ENCODE measurements at regions not wholly inside any gene's neighbourhood (a gene's known extent, or its start where the extent isn't known, plus 50 kb on each side); places are given as distances from the start of the nearest gene placed in this dataset.

GRCh38 chr1:99137554-99138206 is 126.6 kb upstream of the PLPPR4 start:
- Histone ChIP-seq H4K20me1 (ENCODE audit: insufficient read depth, low read length) (no peaks in the 10 kb centered on the region), H3K4me2 (ENCODE audit: insufficient read depth, low read length) (no peak overlapping the region), H3K4me1 (ENCODE audit: insufficient read depth, low read length) (no peaks in the 10 kb centered on the region), H3K27me3 (ENCODE audit: insufficient read depth, low read length) (no peaks in the 10 kb centered on the region), H3K27ac (ENCODE audit: low read depth, low read length) (no peak overlapping the region), H2AFZ (ENCODE audit: low read length) (no peak overlapping the region), H3K36me3 (ENCODE audit: insufficient read depth, low read length) (no peaks in the 10 kb centered on the region), H3K4me3 (ENCODE audit: insufficient read depth, low read length) (no peak overlapping the region), H3K79me2 (ENCODE audit: insufficient read depth, low read length) (no peaks in the 10 kb centered on the region), H3K9me3 (ENCODE audit: low read depth, low read length) (no peaks in the 10 kb centered on the region)
- TF ChIP-seq CTCF (IDR thresholded peaks at IDR 0.05; ENCODE audit: extremely low read depth, low read depth, low read length) = no peak
- no peak for DNase-seq (ENCODE audit: insufficient read length, low spot score, missing footprints)

- Histone ChIP-seq H3K27ac (ENCODE audit: low read depth, low read length) (no peak overlapping the region), H3K9me3 (ENCODE audit: low read depth, low read length) (no peaks in the 10 kb centered on the region), H2AFZ (ENCODE audit: low read length) (no peak overlapping the region), H3K79me2 (ENCODE audit: insufficient read depth, low read length) (no peaks in the 10 kb centered on the region), H3K4me2 (ENCODE audit: insufficient read depth, low read length) (no peak overlapping the region), H3K4me1 (ENCODE audit: insufficient read depth, low read length) (no peaks in the 10 kb centered on the region), H3K36me3 (ENCODE audit: insufficient read depth, low read length) (no peaks in the 10 kb centered on the region), H4K20me1 (ENCODE audit: insufficient read depth, low read length) (no peaks in the 10 kb centered on the region), H3K27me3 (ENCODE audit: insufficient read depth, low read length) (no peaks in the 10 kb centered on the region), H3K4me3 (ENCODE audit: insufficient read depth, low read length) (no peak overlapping the region)
- TF ChIP-seq CTCF (IDR thresholded peaks at IDR 0.05; ENCODE audit: extremely low read depth, low read depth, low read length) = no peak
- DNase-seq (ENCODE audit: insufficient read length, low spot score, missing footprints) = no peak
These were observed 124.4 kb upstream of the PLPPR4 start for GRCh38 chr1:99139876-99140275.

- H3K4me2 ChIP-seq (ENCODE audit: insufficient read depth, low read length) = no peak overlapping the region
- H3K4me3 ChIP-seq (ENCODE audit: insufficient read depth, low read length) = no peak overlapping the region
- no peaks in the 10 kb centered on the region for H3K4me1 ChIP-seq (ENCODE audit: insufficient read depth, low read length)
- H3K36me3 ChIP-seq (ENCODE audit: insufficient read depth, low read length) = no peaks in the 10 kb centered on the region
- TF ChIP-seq CTCF (IDR thresholded peaks at IDR 0.05; ENCODE audit: extremely low read depth, low read depth, low read length) = no peak
- H3K9me3 ChIP-seq (ENCODE audit: low read depth, low read length) = no peaks in the 10 kb centered on the region
- no peak overlapping the region for H2AFZ ChIP-seq (ENCODE audit: low read length)
- no peaks in the 10 kb centered on the region for H3K79me2 ChIP-seq (ENCODE audit: insufficient read depth, low read length)
- peak; percentile 45 for DNase-seq (ENCODE audit: insufficient read length, low spot score, missing footprints)
- H4K20me1 ChIP-seq (ENCODE audit: insufficient read depth, low read length) = no peaks in the 10 kb centered on the region
- H3K27me3 ChIP-seq (ENCODE audit: insufficient read depth, low read length) = no peaks in the 10 kb centered on the region
- H3K27ac ChIP-seq (ENCODE audit: low read depth, low read length) = no peak overlapping the region
These were observed 118.0 kb upstream of the PLPPR4 start for GRCh38 chr1:99146129-99146848.

GRCh38 chr1:99149952-99150351 is 114.3 kb upstream of the PLPPR4 start:
- TF ChIP-seq CTCF (IDR thresholded peaks at IDR 0.05; ENCODE audit: extremely low read depth, low read depth, low read length) = no peak
- H3K27me3 ChIP-seq (ENCODE audit: insufficient read depth, low read length) = no peaks in the 10 kb centered on the region
- H3K36me3 ChIP-seq (ENCODE audit: insufficient read depth, low read length) = no peaks in the 10 kb centered on the region
- H4K20me1 ChIP-seq (ENCODE audit: insufficient read depth, low read length) = no peaks in the 10 kb centered on the region
- H3K9me3 ChIP-seq (ENCODE audit: low read depth, low read length) = no peaks in the 10 kb centered on the region
- H3K4me1 ChIP-seq (ENCODE audit: insufficient read depth, low read length) = no peaks in the 10 kb centered on the region
- no peak overlapping the region for H3K4me3 ChIP-seq (ENCODE audit: insufficient read depth, low read length)
- no peak overlapping the region for H2AFZ ChIP-seq (ENCODE audit: low read length)
- H3K27ac ChIP-seq (ENCODE audit: low read depth, low read length) = no peak overlapping the region
- DNase-seq (ENCODE audit: insufficient read length, low spot score, missing footprints) = no peak
- H3K4me2 ChIP-seq (ENCODE audit: insufficient read depth, low read length) = no peak overlapping the region
- H3K79me2 ChIP-seq (ENCODE audit: insufficient read depth, low read length) = no peaks in the 10 kb centered on the region
